ENCODE measurements at regions not wholly inside any gene's neighbourhood (a gene's known extent, or its start where the extent isn't known, plus 50 kb on each side); places are given as distances from the start of the nearest gene placed in this dataset.

DNA sequence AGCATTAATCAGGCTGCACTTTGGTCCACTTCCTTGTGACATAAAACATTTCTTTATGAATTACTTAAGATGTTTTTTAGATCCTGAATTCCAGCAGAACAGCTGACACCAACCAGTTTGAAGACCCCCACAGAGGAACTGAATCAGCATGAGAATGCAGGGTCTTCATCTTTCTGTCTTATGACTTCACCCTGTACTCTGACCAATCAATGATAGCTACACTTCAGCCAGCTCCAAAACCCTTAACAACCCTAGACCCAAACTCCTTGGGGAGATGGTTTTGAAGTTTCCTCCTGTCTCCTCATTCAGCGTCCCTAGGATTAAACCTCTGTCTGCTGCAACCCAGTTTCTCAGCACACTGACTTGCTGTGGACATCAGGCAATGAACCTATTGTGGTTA lies 175.0 kb downstream of the CTH start:
- TF ChIP-seq CEBPB (IDR thresholded peaks at IDR 0.05): no peak
- no peak for TF ChIP-seq TAF1 (IDR thresholded peaks at IDR 0.05; ENCODE audit: low read depth)
- no peak for TF ChIP-seq RAD21 (IDR thresholded peaks at IDR 0.05; ENCODE audit: low read depth)
- TF ChIP-seq EGR1 (IDR thresholded peaks at IDR 0.05): no peak
- TF ChIP-seq, protein P1, sequence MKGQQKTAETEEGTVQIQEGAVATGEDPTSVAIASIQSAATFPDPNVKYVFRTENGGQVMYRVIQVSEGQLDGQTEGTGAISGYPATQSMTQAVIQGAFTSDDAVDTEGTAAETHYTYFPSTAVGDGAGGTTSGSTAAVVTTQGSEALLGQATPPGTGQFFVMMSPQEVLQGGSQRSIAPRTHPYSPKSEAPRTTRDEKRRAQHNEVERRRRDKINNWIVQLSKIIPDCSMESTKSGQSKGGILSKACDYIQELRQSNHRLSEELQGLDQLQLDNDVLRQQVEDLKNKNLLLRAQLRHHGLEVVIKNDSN (IDR thresholded peaks at IDR 0.05): no peak
- TF ChIP-seq CREB1 (IDR thresholded peaks at IDR 0.05; ENCODE audit: low read depth): no peak
- no peak for TF ChIP-seq YY1 (IDR thresholded peaks at IDR 0.05; ENCODE audit: low read depth)
- no peak for TF ChIP-seq TEAD4 (IDR thresholded peaks at IDR 0.05)
- TF ChIP-seq, protein P2, sequence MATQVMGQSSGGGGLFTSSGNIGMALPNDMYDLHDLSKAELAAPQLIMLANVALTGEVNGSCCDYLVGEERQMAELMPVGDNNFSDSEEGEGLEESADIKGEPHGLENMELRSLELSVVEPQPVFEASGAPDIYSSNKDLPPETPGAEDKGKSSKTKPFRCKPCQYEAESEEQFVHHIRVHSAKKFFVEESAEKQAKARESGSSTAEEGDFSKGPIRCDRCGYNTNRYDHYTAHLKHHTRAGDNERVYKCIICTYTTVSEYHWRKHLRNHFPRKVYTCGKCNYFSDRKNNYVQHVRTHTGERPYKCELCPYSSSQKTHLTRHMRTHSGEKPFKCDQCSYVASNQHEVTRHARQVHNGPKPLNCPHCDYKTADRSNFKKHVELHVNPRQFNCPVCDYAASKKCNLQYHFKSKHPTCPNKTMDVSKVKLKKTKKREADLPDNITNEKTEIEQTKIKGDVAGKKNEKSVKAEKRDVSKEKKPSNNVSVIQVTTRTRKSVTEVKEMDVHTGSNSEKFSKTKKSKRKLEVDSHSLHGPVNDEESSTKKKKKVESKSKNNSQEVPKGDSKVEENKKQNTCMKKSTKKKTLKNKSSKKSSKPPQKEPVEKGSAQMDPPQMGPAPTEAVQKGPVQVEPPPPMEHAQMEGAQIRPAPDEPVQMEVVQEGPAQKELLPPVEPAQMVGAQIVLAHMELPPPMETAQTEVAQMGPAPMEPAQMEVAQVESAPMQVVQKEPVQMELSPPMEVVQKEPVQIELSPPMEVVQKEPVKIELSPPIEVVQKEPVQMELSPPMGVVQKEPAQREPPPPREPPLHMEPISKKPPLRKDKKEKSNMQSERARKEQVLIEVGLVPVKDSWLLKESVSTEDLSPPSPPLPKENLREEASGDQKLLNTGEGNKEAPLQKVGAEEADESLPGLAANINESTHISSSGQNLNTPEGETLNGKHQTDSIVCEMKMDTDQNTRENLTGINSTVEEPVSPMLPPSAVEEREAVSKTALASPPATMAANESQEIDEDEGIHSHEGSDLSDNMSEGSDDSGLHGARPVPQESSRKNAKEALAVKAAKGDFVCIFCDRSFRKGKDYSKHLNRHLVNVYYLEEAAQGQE (IDR thresholded peaks at IDR 0.05; ENCODE audit: low read depth): no peak
- TF ChIP-seq TCF12 (IDR thresholded peaks at IDR 0.05; ENCODE audit: low read depth): no peak
- TF ChIP-seq MAX (IDR thresholded peaks at IDR 0.05): no peak
- no peak for TF ChIP-seq ZBTB7A (IDR thresholded peaks at IDR 0.05; ENCODE audit: low read depth)

GRCh38 chr1:70587872-70588366 lies 176.9 kb downstream of the CTH start:
- no peak for TF ChIP-seq NFIC (IDR thresholded peaks at IDR 0.05)
- no peak for TF ChIP-seq YY1 (IDR thresholded peaks at IDR 0.05; ENCODE audit: low read depth)
- no peak for TF ChIP-seq ZBTB7A (IDR thresholded peaks at IDR 0.05; ENCODE audit: low read depth)
- TF ChIP-seq MAX (IDR thresholded peaks at IDR 0.05): no peak

DNA sequence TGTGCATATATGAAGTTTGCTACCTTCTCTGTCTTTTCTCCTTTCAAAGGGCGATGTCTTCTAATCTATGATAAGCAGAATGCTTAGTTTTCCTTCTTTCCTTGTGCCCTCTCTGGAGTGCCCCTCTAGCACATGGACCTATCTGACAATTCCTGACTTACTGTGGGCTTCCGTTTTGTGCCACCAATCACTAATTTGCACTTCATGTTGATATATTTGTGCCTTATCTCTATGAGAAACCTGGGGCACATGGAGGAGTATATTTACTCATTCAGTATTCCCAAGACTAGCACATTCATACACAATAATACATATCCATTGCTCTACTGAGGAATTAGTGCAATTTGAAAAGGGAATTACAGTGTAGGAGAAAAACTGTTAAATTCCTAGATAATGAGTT lies 197.7 kb downstream of the CTH start:
- TF ChIP-seq, protein P1 (IDR thresholded peaks at IDR 0.05): no peak
- no peak for TF ChIP-seq RAD21 (IDR thresholded peaks at IDR 0.05; ENCODE audit: low read depth)
- no peak for TF ChIP-seq EGR1 (IDR thresholded peaks at IDR 0.05)
- TF ChIP-seq MAX (IDR thresholded peaks at IDR 0.05): no peak
- no peak for TF ChIP-seq CEBPB (IDR thresholded peaks at IDR 0.05)
- no peak for TF ChIP-seq FOXM1 (IDR thresholded peaks at IDR 0.05; ENCODE audit: borderline replicate concordance, low read depth)
- no peak for TF ChIP-seq CREB1 (IDR thresholded peaks at IDR 0.05; ENCODE audit: low read depth)
- TF ChIP-seq TCF12 (IDR thresholded peaks at IDR 0.05; ENCODE audit: low read depth): no peak
- TF ChIP-seq TAF1 (IDR thresholded peaks at IDR 0.05; ENCODE audit: low read depth): no peak
- no peak for TF ChIP-seq EP300 (IDR thresholded peaks at IDR 0.05; ENCODE audit: borderline replicate concordance)
- TF ChIP-seq TEAD4 (IDR thresholded peaks at IDR 0.05): no peak
- TF ChIP-seq ZBTB7A (IDR thresholded peaks at IDR 0.05; ENCODE audit: low read depth): no peak
- TF ChIP-seq NFIC (IDR thresholded peaks at IDR 0.05): no peak
- no peak for TF ChIP-seq YY1 (IDR thresholded peaks at IDR 0.05; ENCODE audit: low read depth)
- TF ChIP-seq, protein P2 (IDR thresholded peaks at IDR 0.05; ENCODE audit: low read depth): no peak

DNA sequence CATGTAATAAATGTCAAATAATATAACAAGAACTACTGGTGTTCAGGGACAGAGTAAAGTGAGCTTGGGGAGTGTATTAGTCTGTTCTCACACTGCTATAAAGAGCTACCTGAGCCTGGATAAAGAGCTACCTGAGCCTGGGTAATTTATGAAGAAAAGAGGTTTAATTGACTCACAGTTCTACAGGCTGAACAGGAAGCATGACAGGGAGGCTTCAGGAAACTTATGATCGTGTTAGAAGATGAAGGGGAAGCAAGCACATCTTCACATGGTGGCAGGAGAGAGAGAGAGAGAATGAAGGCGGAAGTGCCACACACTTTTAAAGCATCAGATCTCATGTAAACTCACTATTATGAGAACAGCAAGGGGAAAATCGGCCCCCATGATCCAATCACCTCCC lies 205.9 kb downstream of the CTH start:
- TF ChIP-seq TAF1 (IDR thresholded peaks at IDR 0.05; ENCODE audit: low read depth): no peak

DNA sequence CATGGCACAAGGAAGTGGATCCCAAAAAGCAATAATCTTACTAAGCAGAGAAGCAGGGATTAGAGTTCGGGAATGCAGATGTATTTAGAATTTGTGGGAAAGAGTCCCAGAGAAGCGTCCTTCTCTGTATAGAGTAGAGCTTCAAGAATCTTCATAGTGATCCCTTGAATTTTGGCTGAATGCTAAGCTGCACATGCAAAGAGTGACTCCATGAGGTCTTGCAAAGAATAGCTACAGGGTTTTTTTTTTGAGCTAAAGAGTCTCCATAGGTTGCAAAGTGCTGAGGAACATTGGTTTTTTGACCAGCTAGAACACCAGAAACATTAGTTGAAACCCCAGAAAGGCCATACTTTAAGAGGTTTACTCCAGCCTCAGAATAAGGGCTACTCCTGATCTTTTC lies 206.7 kb downstream of the CTH start:
- TF ChIP-seq TCF12 (IDR thresholded peaks at IDR 0.05; ENCODE audit: low read depth) (no peak), RAD21 (IDR thresholded peaks at IDR 0.05; ENCODE audit: low read depth) (peak; percentile 31; the same call in 1 of the 2 replicates)

- TF ChIP-seq CEBPB (IDR thresholded peaks at IDR 0.05) (no peak), FOXM1 (IDR thresholded peaks at IDR 0.05; ENCODE audit: borderline replicate concordance, low read depth) (no peak), ZBTB7A (IDR thresholded peaks at IDR 0.05; ENCODE audit: low read depth) (no peak), CREB1 (IDR thresholded peaks at IDR 0.05; ENCODE audit: low read depth) (no peak), EGR1 (IDR thresholded peaks at IDR 0.05) (no peak), YY1 (IDR thresholded peaks at IDR 0.05; ENCODE audit: low read depth) (no peak), TEAD4 (IDR thresholded peaks at IDR 0.05) (no peak), MAX (IDR thresholded peaks at IDR 0.05) (no peak), TAF1 (IDR thresholded peaks at IDR 0.05; ENCODE audit: low read depth) (no peak), EP300 (IDR thresholded peaks at IDR 0.05; ENCODE audit: borderline replicate concordance) (no peak), NFIC (IDR thresholded peaks at IDR 0.05) (no peak), TCF12 (IDR thresholded peaks at IDR 0.05; ENCODE audit: low read depth) (no peak), RAD21 (IDR thresholded peaks at IDR 0.05; ENCODE audit: low read depth) (no peak)
- TF ChIP-seq, protein P1 (IDR thresholded peaks at IDR 0.05): no peak
- TF ChIP-seq, protein P2 (IDR thresholded peaks at IDR 0.05; ENCODE audit: low read depth): no peak
These were observed 216.8 kb downstream of the CTH start for GRCh38 chr1:70627910-70628309.
